DLD1 (cell line): ENCODE measurements at regions not wholly inside any gene's neighbourhood (a gene's known extent, or its start where the extent isn't known, plus 50 kb on each side); places are given as distances from the start of the nearest gene placed in this dataset.

Experiments
- in situ Hi-C: cut with HindIII; loops from 2 replicates; pipeline ENCODE4 v1.10.0; 2017; ENCODE audit warnings: low sequenced_read_pairs

DNA sequence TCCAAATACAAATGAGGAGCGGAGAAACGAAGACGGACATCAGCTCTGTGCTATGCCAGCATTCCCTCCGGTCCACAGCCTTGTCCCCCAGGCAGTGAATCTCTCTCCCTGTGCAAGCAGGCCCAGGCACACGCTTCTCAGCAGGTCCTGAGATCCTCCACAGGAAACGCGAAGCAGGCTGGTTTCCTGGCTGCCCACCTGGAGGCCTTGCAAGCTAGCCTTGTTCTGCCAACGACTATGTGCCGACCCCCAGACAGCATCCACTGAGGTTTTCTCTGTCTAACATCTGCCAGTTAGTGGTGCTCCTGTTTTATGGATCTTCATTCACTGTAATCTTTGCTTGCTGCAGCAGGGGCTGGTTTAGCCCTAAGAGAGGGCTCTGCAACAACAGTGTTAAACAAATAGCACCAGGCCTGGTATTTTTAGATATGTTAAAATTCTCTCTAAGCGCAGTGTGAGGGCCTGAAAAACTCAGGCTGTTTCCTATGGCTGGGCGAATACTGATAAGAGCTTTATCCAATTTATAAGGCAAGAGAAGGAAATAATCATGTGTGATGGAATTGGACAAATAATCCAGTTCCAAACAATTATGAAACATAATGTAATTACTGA lies 386.0 kb upstream of the ARID1B start:
- in situ Hi-C loops: no loop called here

DNA sequence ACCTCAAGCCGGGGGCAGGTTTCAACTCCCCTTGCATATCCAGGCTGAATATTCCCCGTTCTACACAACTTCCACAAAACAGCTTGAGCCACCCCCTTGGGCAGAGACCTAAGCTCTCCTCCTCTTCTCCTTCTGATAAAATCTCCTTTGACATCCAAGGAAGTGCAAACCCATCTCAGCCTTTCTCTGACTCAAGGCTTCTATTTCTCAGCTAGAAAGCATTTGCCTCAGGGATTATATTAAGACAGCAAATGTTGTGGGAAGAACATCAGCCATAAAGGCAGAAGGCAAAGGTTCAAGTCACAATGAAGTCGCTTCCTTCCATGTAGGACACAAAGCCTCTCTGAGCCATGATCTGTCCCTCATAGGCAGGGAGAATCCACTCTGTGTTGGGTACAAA lies 386.6 kb upstream of the ARID1B start:
- in situ Hi-C loops: no loop called here

DNA sequence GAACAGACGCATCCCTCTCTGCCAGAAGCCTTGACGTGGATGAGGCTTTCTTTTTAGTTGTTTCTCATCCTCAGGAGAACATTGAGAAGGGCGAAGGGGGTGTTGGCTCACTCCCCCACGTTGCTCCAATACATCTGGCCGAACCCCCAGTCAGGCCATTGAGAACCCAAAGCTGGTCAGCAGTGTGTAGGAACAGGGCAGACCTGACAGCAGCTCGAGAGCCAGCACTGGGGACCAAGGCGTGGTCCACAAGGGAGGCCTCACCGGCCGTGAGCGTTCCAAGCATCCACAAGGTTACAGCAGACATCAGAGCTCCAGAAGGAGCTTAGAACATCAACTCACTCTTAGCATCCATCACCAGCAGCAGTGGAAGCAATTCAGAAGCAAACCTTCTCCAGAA lies 387.9 kb upstream of the ARID1B start:
- in situ Hi-C loops: no loop called here

DNA sequence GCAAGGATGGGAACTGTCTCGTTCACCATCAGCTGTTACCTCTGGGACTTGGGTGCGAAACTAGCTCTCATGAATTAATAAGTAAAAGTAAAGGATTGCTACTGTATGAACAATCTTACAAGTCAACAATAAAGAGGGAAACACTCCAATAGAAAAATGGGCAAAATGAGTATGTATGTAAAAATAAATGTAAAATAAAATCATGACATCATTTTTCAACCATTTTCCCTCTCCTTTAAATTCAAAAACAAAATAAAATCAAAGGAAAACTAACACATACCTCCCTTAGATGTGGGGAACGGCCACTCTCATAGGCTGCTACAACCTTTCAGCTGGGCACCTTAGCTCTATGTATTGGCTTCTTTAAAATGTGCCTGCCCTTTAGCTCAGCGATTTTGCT lies 389.7 kb upstream of the ARID1B start:
- in situ Hi-C loops: no loop called here

DNA sequence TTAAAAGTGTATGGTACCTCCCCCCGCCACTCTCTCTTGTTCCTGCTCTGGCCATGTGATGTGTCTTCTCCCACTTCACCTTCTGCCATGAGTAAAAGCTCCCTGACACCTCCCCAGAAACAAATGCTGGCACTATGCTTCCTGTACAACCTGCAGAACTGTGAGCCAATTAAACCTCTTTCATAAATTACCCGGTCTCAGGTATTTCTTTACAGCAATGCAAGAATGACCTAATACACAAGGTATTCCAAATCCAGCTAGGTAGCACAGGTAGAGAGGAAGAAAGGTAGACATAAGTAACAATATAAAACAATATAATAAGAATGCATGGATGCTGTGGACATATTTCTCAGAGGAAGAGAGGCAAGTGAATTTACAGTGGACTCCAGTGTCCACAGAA lies 394.1 kb upstream of the ARID1B start:
- in situ Hi-C loops: no loop called here

DNA sequence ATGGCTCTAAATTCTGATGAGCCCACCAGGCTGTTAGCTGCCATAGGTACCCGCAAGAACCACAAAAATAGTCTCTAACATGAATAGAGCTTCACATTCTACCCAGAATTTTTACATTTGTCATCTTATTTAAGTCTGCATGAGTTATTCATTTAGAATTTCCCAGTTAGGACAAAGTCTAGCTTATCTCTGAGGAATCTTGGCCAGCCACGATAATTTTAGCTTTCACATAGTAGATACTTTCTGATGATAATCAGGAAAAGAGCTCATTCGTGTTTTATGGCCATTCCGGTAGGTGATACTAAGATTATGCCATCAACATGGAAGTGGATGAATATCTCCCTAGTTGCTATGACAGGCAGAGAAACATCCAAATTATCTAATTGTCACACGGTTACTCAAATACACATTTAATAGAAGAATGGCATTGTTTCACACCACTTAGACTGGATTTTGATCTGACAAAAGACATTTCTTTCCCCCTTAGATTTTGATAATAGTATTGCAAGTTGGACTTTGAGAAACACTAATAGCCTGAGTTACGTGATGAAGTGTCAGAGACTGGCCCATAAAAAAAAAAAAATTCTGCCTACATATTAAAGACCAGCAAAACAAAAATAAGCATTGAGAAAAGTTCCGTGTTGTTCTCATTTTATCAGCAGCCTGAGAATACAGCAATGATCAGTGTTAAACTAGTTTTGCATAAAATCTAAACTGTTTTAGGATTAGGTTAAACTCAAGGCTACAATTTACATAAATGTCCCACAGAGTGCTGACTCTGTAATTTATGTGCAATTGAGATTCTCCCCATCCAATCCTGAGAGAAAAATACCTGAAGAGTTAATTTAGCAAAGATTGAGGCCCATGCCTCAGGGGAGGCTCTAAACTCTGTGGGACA lies 397.5 kb upstream of the ARID1B start:
- in situ Hi-C loops: no loop called here

DNA sequence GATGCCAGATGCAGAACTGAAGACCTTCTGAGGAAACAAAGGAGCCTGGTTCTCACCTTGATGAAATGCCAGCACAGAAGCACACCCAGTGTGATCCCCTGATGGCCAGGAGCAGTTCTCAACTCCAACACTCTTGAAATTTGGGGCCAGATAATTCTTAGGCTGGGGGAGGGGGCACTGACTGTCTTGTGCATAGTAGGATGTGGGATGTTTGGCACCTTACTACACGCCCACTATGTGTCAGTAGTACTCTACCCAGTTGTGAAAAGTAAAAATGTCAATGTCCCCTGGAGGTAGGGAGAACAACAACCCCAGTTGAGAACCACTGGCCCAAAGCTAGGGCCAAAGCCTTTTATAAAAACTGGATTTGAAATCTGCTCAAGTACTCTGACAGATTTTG lies 398.3 kb upstream of the ARID1B start:
- in situ Hi-C loops: no loop called here

DNA sequence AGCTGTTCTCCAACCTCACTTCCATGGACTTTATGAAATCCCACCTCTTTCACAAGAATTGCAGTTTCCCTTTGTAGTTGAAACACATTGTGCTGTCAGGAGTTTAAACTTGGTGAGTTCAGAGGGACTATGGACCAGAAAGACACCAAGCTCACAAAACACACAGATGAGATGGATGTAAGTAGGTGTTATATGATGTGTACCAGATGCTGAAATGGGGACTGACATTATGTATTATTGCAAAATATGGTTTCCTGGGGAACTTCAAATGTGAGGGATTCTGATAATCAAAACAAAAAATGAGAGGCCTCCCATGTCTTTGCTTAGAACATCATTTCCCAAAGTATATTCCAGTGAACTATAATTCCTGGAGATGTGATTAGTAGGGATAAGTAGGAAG lies 401.1 kb upstream of the ARID1B start:
- in situ Hi-C loops: no loop called here

DNA sequence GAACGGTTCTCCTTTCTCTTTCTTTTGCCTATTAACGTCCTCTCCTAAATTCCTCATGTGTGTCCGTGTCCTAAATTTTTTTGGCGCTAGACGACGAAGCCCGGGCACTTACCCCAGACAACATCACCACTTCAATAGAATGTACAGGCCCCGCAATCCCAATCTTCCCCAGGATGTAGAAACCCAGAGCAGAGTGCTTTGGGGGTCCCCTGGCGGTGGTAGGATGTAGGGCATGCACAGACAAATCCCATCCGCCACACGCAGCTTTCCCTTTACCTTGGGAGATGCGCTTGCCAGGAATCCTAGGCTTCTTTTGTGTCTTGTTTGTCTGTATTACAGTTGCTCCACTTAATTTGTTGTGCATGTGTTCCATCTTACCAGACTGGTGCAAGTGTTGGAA lies 417.3 kb upstream of the ARID1B start:
- in situ Hi-C loops: no loop called here

DNA sequence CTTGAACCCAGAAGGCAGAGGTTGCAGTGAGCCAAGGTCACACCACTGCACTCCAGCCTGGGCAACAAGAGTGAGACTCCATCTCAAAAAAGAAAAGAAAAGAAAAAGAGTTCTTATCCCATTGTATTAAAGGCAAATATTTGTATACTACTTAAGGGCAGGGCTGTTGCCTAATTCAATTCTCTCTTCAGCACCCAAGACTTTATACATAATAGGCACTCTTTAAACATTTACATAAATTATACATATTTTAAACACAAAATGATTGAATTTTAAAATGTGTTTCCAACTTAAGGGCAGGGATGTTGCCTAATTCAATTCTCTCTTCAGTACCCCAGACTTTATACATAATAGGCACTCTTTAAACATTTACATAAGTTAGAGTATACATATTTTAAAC lies 424.3 kb upstream of the ARID1B start:
- in situ Hi-C loops: no loop called here

DNA sequence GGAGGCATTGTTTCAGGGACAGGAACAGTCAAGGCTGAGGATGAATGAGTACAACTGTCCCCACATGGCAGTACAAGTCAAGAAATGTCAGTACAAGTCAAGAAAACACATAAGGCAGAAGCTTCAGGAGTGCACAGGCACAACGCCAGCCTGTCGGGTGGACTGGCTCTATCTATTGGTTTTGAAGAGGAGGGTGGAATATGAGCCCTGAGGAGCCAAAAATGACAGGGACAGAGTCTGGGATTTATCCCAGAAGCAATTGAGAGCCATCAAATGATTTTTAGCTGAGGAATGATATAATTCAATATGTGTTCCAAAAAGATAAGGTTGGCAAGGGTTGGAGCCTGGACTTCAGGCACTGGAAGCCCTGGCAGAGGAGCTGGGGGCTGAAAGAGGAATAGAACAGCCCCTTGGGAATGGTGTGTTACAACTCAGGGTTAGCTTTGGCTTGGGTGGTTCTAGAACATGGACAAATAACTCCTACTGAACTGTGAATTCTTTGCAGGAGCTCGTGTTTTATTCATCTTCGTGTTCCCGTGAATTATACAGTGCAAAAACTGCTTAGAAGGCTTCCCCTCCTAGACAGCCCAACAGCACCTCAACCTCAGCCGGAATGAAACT lies 425.7 kb upstream of the ARID1B start:
- in situ Hi-C loops: no loop called here

DNA sequence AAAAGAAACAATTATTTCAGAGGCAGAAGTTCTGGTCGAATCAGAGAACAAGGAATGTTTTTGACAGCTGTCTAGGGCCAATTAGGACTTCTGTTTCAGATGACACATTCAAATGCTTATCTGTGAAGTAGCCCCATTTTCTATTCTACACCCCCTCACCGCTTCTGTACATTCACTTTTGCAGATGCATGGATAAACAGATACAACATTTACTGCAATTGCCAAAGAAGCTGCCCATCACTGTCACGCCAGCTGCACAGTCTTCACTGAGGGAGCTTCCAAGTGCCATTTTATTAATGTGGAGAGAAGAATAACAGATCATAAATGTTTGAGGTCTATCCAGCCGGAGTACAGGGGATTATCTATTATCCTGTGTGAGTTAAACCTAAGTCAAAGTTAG lies 426.8 kb upstream of the ARID1B start:
- in situ Hi-C loops: no loop called here

DNA sequence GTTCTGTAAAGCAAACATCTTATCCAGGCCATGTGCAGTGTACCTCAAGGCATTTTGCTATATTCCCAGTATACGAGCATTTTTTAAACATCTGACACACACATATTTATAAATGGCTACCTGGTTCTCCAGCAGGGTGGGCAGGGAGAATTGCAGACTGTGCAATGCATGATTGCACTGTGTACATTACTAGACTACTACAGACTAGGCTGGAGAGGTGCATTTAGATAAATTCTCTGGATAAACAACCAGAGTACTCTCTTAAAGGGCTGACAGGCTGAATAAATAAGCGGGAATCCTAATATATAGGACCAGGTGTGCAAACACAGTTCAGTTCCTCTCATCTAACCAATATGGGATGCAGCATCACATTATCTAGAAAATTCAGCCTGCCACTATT lies 428.3 kb upstream of the ARID1B start:
- in situ Hi-C loops: no loop called here

DNA sequence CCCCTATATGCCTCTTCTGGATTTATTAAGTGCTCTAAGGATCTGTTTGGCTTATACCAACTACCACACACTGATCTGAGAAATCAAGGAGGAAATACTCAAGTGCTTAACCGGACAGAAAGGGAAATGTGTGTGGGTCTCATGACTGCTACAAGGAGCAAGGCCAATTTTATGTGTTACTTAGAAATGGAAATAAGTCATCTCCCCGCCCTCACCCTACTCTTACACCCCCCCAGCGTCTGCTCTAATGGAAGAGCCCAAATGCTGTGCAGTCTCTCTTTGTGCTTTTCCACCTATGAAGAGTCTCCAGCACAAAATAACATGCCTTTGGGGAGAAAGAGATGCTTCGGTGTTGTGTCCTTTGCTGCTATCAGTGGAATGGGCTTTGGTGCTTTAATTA lies 428.8 kb upstream of the ARID1B start:
- in situ Hi-C loops: no loop called here

DNA sequence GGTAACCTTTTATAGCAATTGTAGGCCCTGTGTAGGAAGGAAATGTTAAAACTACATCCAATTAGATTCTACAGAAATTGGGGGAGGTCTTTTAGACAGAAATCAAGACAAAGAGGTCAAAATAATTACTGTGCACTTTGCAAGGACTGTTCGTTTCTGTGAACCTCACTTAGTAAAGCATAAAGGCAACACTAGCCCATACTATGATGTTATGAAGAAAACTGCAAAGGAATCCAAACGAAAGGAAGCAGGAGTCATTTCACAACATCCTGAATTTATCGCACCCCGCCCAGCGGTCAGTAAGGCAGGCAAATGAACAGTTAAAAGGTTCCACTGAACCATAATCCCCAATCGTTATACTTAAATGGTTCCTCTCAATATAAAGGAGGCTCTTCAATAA lies 429.5 kb upstream of the ARID1B start:
- in situ Hi-C loops: no loop called here

DNA sequence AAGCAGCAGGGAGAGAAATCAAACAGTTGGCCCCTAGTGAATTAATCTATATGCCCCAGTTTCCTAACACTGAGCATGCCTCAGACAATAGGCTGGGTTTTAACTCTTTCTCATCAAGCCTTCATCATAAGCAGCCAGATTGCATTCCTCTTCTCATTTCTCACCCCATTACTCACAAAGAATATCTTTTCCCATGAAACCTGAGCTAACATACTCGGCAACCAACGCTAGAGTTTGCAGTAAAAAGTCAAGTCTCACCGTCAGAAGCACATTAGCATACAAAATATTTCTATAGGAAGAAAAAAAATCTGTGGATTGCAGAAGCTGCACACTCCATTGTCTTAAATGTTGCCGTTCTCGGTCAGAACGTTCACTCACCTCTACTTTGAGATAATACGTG lies 429.9 kb upstream of the ARID1B start:
- in situ Hi-C loops: no loop called here

DNA sequence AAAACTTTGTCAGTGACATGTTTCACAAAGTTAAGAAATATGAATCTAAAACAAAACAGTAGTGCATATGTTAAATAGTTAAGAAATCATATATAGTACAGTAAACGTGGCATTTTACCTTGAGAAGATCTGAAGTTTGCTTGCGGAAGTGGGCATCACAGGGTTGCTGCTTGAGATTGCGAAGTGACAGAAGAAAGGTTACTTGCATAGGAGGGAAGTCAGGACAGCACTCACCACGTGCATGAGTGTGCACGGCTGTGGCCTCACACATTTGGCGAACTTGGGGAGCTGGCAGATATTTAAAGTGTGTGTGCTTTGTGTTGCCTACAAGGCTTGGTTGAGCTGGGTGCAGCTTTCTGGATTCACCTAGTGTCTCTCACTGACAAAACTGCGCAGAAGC lies 431.5 kb upstream of the ARID1B start:
- in situ Hi-C loops: no loop called here

DNA sequence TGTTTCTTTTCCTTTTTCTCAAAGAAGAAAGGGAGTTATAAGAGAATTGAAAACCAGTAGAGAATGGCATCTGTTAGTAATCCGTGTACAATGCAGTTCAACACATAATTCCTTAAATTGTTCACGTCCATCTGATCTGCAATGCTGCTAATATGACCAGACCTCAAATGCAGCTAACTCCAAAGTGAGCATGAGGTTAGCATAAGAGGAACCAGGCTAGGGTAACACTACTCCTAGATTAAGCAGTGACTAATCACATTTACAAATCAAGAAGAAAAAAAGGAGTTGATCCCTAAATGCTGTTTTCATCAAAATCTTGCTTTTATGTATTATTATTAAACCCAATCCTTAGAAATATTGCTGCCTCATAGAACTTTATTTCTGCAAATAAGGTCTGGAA lies 432.7 kb upstream of the ARID1B start:
- in situ Hi-C loops: no loop called here

DNA sequence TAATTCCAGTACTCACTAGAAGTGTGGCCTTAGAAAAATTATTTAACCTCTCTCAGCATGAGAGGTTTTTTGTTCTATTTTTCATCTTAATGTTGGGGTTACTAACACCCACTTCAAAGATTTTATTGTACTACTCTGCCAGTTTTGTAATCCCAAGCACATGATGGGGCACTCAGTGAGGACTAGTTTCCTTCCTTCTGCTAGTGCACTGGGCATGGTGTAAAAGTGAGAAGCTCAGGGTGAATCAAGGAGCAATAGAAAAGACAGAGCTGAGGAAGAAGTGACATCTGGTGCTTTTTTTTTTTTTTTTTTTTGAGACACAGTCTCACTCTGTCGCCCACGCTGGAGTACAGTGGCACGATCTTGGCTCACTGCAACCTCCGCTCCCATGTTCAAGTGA lies 439.4 kb upstream of the ARID1B start:
- in situ Hi-C loops: no loop called here

DNA sequence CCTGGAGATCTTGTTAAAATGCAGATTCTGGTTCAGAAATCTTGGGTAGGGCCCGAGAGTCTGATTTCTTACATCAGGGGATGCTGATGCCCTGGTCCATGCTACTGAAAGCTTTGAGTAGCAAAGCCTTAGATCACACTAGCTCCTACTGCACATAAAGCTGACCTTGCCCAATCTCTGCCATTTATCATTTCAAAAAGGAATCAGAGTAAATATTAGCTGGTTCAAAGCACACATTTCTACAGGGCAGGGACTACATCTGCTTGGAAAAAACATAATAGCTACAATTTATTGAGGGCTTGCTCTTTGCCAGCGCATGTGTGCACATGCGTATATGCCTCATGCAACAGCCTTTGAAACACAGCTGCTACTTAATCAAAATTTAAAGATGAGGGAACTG lies 440.4 kb upstream of the ARID1B start:
- in situ Hi-C loops: no loop called here

DNA sequence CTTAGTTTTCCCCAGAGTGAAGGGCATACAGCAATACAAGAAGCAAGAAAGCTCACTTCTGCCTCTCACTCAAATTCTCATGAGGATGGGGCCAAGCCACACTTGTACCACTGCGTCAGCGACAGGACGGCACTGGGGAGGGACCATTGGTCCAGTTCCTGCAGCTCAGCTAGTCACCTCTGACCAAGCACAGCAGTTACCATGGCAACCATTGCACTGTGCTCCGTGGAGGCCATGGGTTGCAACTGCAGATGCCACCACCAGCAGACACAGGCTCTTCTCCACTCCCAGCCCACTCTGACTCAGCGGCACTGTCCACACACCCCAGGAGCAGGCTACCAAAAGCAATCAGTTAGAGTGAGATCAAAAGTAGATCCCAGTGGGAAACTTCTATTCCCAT lies 441.1 kb upstream of the ARID1B start:
- in situ Hi-C loops: no loop called here

DNA sequence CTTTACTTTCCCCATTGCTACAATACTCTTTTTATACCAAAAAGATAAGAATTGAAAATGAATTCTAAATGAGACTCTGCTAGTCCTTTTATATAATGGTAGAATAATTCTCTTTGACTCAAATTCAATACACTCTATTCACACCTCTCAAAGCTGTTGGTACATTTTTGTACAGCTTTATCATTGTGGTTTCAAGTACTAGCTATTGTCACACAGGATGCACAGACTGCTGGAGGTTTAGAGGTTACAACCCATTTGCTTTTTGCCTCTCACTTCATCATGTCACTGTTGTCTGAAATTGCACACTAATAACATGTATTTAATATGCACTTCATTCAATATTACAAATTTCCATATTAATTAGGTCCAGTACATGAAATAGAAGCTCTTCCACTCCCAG lies 442.2 kb upstream of the ARID1B start:
- in situ Hi-C loops: no loop called here
